Small intestine (tissue), 7 donors: ENCODE measurements at regions not wholly inside any gene's neighbourhood (a gene's known extent, or its start where the extent isn't known, plus 50 kb on each side); places are given as distances from the start of the nearest gene placed in this dataset.

Experiments
- DNase-seq, 2 donors: peaks; one replicate each; pipeline versions ENCODE4 v3.0.0 to v3.0.0-alpha.2; 2013
- FAIRE-seq: peaks from 2 replicates; lab custom pipeline; 2012; peaks lifted over from hg19 to GRCh38; lab: Jason Lieb, UNC
- H3K27ac ChIP-seq, 3 donors: one replicate each; pipeline ENCODE4 v1.5.1; 2013; ENCODE audit warnings: low read length in 2 of 3, mild to moderate bottlenecking in 2 of 3, control low read depth in 1 of 3, inconsistent platforms in 1 of 3, low read depth in 1 of 3, moderate library complexity in 1 of 3
- H3K27me3 ChIP-seq, 3 donors: one replicate each; pipeline ENCODE4 v1.6.1; 2013; ENCODE audit warnings: low read length in 3 of 3, inconsistent platforms in 1 of 3; ENCODE audit not compliant: control insufficient read depth in 3 of 3, insufficient read depth in 3 of 3
- H3K36me3 ChIP-seq, 3 donors: one replicate each; pipeline ENCODE4 v1.6.1; 2013; ENCODE audit warnings: low read length in 3 of 3, inconsistent platforms in 1 of 3, low read depth in 1 of 3, mild to moderate bottlenecking in 1 of 3, moderate library complexity in 1 of 3; ENCODE audit not compliant: control insufficient read depth in 3 of 3, insufficient read depth in 2 of 3
- H3K4me1 ChIP-seq, 3 donors: one replicate each; pipeline ENCODE4 v1.6.1; 2013; ENCODE audit warnings: low read length in 2 of 3, inconsistent platforms in 1 of 3, low read depth in 1 of 3, mild to moderate bottlenecking in 1 of 3, moderate library complexity in 1 of 3; ENCODE audit not compliant: control insufficient read depth in 3 of 3, insufficient read depth in 2 of 3
- H3K4me3 ChIP-seq, 3 donors: one replicate each; pipeline ENCODE4 v1.5.1; 2013; ENCODE audit warnings: low read length in 3 of 3, control low read depth in 1 of 3, inconsistent platforms in 1 of 3, low read depth in 1 of 3, mild to moderate bottlenecking in 1 of 3, moderate library complexity in 1 of 3
- H3K9me3 ChIP-seq, 2 donors: one replicate each; pipeline ENCODE4 v1.6.1; 2013; ENCODE audit warnings: low read depth in 1 of 2, low read length in 1 of 2; ENCODE audit not compliant: control insufficient read depth in 2 of 2, insufficient read depth in 1 of 2
- WGBS, 3 donors: extraction: QIAGEN DNeasy Blood & Tissue Kit; methylation state at CpG; one replicate each; pipeline ENCODE4 v1.1.7; 2013; 5-methylcytosine and 5-hydroxymethylcytosine counted together
- donor health status: healthy with polysubstance abuse.
- donor health status: control.
- donor health status: control.
- donor health status: Bipolar disorder and iron deficiency.
- donor health status: healthy.

- no peak for FAIRE-seq
- H3K4me1 ChIP-seq: peaks cover 0 to 3% (median 0%) of the 10 kb centered on the region in 3 donors
- no peaks in the 10 kb centered on the region for H3K36me3 ChIP-seq
- 40 to 62% (median 52%) methylated on average over 2 of the region's 2 CpGs for WGBS, 3 donors
- no peaks in the 10 kb centered on the region for H3K27me3 ChIP-seq
- H3K27ac ChIP-seq: no peak overlapping the region
- DNase-seq: no peak
- H3K9me3 ChIP-seq: no peaks in the 10 kb centered on the region
- H3K4me3 ChIP-seq: no peak overlapping the region
Measured at GRCh38 chr1:71156590-71156989, 75.8 kb upstream of the ZRANB2 start.

- H3K9me3 ChIP-seq: no peaks in the 10 kb centered on the region
- 93 to 95% (median 94%) methylated on average over 3 of the region's 3 CpGs for WGBS, 3 donors
- no peak for FAIRE-seq
- no peak overlapping the region for H3K4me3 ChIP-seq
- H3K27me3 ChIP-seq: no peaks in the 10 kb centered on the region
- H3K27ac ChIP-seq: no peak overlapping the region
- peaks cover 0 to 3% (median 0%) of the 10 kb centered on the region in 3 donors for H3K4me1 ChIP-seq
- no peaks in the 10 kb centered on the region for H3K36me3 ChIP-seq
- no peak for DNase-seq
Measured at GRCh38 chr1:71154429-71154828, 73.6 kb upstream of the ZRANB2 start.

- H3K27ac ChIP-seq: no peak overlapping the region
- no peaks in the 10 kb centered on the region for H3K9me3 ChIP-seq
- 65 to 82% (median 78%) methylated on average over 2 of the region's 2 CpGs for WGBS, 3 donors
- no peak for DNase-seq
- no peak overlapping the region for H3K4me3 ChIP-seq
- H3K4me1 ChIP-seq: peaks cover 0 to 3% (median 0%) of the 10 kb centered on the region in 3 donors
- no peak for FAIRE-seq
- no peaks in the 10 kb centered on the region for H3K36me3 ChIP-seq
- H3K27me3 ChIP-seq: no peaks in the 10 kb centered on the region
Measured at GRCh38 chr1:71153826-71154225, 73.0 kb upstream of the ZRANB2 start.

- Histone ChIP-seq H3K4me3 (no peak overlapping the region), H3K36me3 (no peaks in the 10 kb centered on the region), H3K9me3 (peaks cover 0 to 2% of the 10 kb centered on the region in 2 donors), H3K27me3 (no peaks in the 10 kb centered on the region), H3K4me1 (no peaks in the 10 kb centered on the region), H3K27ac (no peak overlapping the region)
- FAIRE-seq: no peak
- DNase-seq: no peak
- WGBS, 3 donors: 64 to 81% (median 70%) methylated on average over 4 of the region's 4 CpGs
Measured at GRCh38 chr1:71147637-71148360, 67.0 kb upstream of the ZRANB2 start.

GRCh38 chr1:71135571-71135970, 54.7 kb upstream of the ZRANB2 start:
- Histone ChIP-seq H3K4me1 (no peaks in the 10 kb centered on the region), H3K4me3 (no peak overlapping the region), H3K9me3 (peaks cover 0 to 8% of the 10 kb centered on the region in 2 donors), H3K27ac (no peak overlapping the region), H3K36me3 (no peaks in the 10 kb centered on the region), H3K27me3 (no peaks in the 10 kb centered on the region)
- 50 to 77% (median 56%) methylated on average over 2 of the region's 2 CpGs for WGBS, 3 donors
- no peak for FAIRE-seq
- no peak for DNase-seq
